GM12878 (cell line): ENCODE measurements at regions not wholly inside any gene's neighbourhood (a gene's known extent, or its start where the extent isn't known, plus 50 kb on each side); places are given as distances from the start of the nearest gene placed in this dataset.

Experiments used
- ATAC-seq: fragments of 200-7000 bp; cut with Tn5 transposase; 3 replicates; pipeline ENCODE4 v1.9.1; 2020; ENCODE audit warnings: mild to moderate bottlenecking, moderate library complexity
- BruUV-seq: library from RNA; stranded (reverse); fragments of 400-500 nt; replicated peaks from 2 replicates; lab custom pipeline; 2021; lab: Mats Ljungman, UMichigan
- CTCF ChIA-PET: fragments of 300-600 bp; sonication (Branson Sonifier 250); formaldehyde crosslinking; extraction: SDS; loops from one replicate; lab custom pipeline; 2021; ENCODE audit warnings: inconsistent platforms; lab: Yijun Ruan, JAX
- POLR2A ChIA-PET: fragments of 350-600 bp; formaldehyde crosslinking; extraction: SDS; loops from one replicate; lab custom pipeline; 2021; ENCODE audit warnings: inconsistent platforms; lab: Charles Lee
- RAD21 ChIA-PET: fragments of 300-600 bp; sonication (Branson Sonifier 250); formaldehyde crosslinking; loops from one replicate; lab custom pipeline; 2023; ENCODE audit warnings: antibody characterized with exemption; ENCODE audit not compliant: unreplicated experiment; lab: Charles Lee
- SMC1A ChIA-PET: fragments of 300-600 bp; sonication (Branson Sonifier 250); formaldehyde crosslinking; loops from one replicate; lab custom pipeline; 2023; ENCODE audit not compliant: unreplicated experiment, uncharacterized antibody; lab: Charles Lee
- DNase-seq: peaks from one replicate; pipeline ENCODE4 v3.0.0-alpha.2; 2011; ENCODE audit warnings: low read depth, low spot score
- FAIRE-seq: peaks from 3 replicates; lab custom pipeline; 2011; peaks lifted over from hg19 to GRCh38; lab: Jason Lieb, UNC
- H2AFZ ChIP-seq: 2 replicates; pipeline ENCODE4 v1.6.0; 2011; ENCODE audit warnings: low read depth, low read length, control low read depth; ENCODE audit not compliant: control insufficient read depth
- H3K27ac ChIP-seq: 2 replicates; pipeline ENCODE4 v1.5.1; 2011; ENCODE audit warnings: control low read depth; ENCODE audit not compliant: control insufficient read depth, insufficient read depth
- H3K27me3 ChIP-seq, 2 experiments: replicated peaks in 1 of 2; 2 replicates each; pipeline versions ENCODE4 v1.6.0 to v1.6.1; 2011; ENCODE audit warnings: low read length in 1 of 2; ENCODE audit not compliant: control insufficient read depth in 2 of 2, insufficient read depth in 2 of 2
- H3K36me3 ChIP-seq, 2 experiments: 2 replicates each; pipeline ENCODE4 v1.5.1; 2011; ENCODE audit warnings: low read length in 1 of 2; ENCODE audit not compliant: control insufficient read depth in 2 of 2, insufficient read depth in 2 of 2
- H3K4me1 ChIP-seq: 2 replicates; pipeline ENCODE4 v1.6.1; 2011; ENCODE audit warnings: mild to moderate bottlenecking, low read length, moderate library complexity, mixed read lengths; ENCODE audit not compliant: control insufficient read depth, insufficient read depth
- H3K4me2 ChIP-seq: 2 replicates; pipeline ENCODE4 v1.6.0; 2011; ENCODE audit warnings: control low read depth; ENCODE audit not compliant: control insufficient read depth, insufficient read depth
- H3K4me3 ChIP-seq: fragments of 200-600 bp; sonication (generic); 2 replicates; pipeline ENCODE4 v1.5.1; 2016
- H3K79me2 ChIP-seq: 2 replicates; pipeline ENCODE4 v1.6.0; 2011; ENCODE audit warnings: low read length; ENCODE audit not compliant: control insufficient read depth, insufficient read depth
- H3K9ac ChIP-seq: 2 replicates; pipeline ENCODE4 v1.8.0; 2011; ENCODE audit warnings: low read length, control low read depth, mixed read lengths; ENCODE audit not compliant: control insufficient read depth, insufficient read depth
- H3K9me3 ChIP-seq: replicated peaks from 3 replicates; pipeline ENCODE4 v1.5.1; 2011; ENCODE audit warnings: mild to moderate bottlenecking, low read length; ENCODE audit not compliant: control insufficient read depth, insufficient read depth
- H4K20me1 ChIP-seq: 2 replicates; pipeline ENCODE4 v1.6.0; 2011; ENCODE audit not compliant: control insufficient read depth, insufficient read depth
- CREM ChIP-seq: IDR thresholded peaks from 2 replicates; pipeline ENCODE4 v1.6.1; 2014; ENCODE audit warnings: antibody characterized with exemption, low read depth
- NFXL1 ChIP-seq: fragments of 450-650 bp; IDR thresholded peaks from 2 replicates; pipeline ENCODE4 v1.6.1; 2017; ENCODE audit warnings: antibody characterized with exemption, mild to moderate bottlenecking, borderline replicate concordance
- PAX5 ChIP-seq: IDR thresholded peaks from 2 replicates; pipeline ENCODE4 v1.6.1; 2011; ENCODE audit warnings: low read depth, low read length, borderline replicate concordance
- PML ChIP-seq: IDR thresholded peaks from 2 replicates; pipeline ENCODE4 v1.6.1; 2012; ENCODE audit warnings: low read length, inconsistent platforms
- POLR2AphosphoS2 ChIP-seq: IDR thresholded peaks from 2 replicates; pipeline ENCODE4 v1.6.1; 2011; ENCODE audit warnings: low read depth, mild to moderate bottlenecking, low read length, improper control_type of control experiment, moderate library complexity
- SREBF2 ChIP-seq: IDR thresholded peaks from 2 replicates; pipeline ENCODE4 v1.6.1; 2012; ENCODE audit warnings: mild to moderate bottlenecking, low read length
- TARDBP ChIP-seq: IDR thresholded peaks from 2 replicates; pipeline ENCODE4 v1.6.1; 2016; ENCODE audit warnings: borderline replicate concordance
- ZBTB11 ChIP-seq: fragments of 450-650 bp; formaldehyde crosslinking; IDR thresholded peaks from 2 replicates; pipeline ENCODE4 v1.5.0; 2022; ENCODE audit warnings: mild to moderate bottlenecking, missing genetic modification characterization
- ZNF384 ChIP-seq: IDR thresholded peaks from 2 replicates; pipeline ENCODE4 v1.6.1; 2012; ENCODE audit warnings: low read depth, mild to moderate bottlenecking, low read length, improper control_type of control experiment, borderline replicate concordance
- ZNF622 ChIP-seq: fragments of 450-650 bp; IDR thresholded peaks from 2 replicates; pipeline ENCODE4 v1.6.1; 2017; ENCODE audit warnings: mild to moderate bottlenecking, inconsistent platforms
- WGBS: methylation state at CpG from one replicate; pipeline ENCODE4 v1.1.6; 2016; ENCODE audit warnings: low lambda C conversion rate; ENCODE audit not compliant: insufficient replicate concordance, insufficient coverage; ENCODE audit errors: missing lambda C conversion rate; 5-methylcytosine and 5-hydroxymethylcytosine counted together
- in situ Hi-C: fragments of 300-500 bp; cut with MboI; formaldehyde crosslinking; loops from 9 replicates; pipeline ENCODE4 v1.14.3; 2018; ENCODE audit warnings: mixed read lengths
- intact Hi-C: fragments of 100-400 bp; cut with micrococcal nuclease; formaldehyde crosslinking; loops from one replicate; pipeline ENCODE4 v1.14.2; 2022; ENCODE audit not compliant: unreplicated experiment
- TF ChIP-seq, protein P1 (sequence below): IDR thresholded peaks from 2 replicates; pipeline ENCODE4 v1.6.1; 2012; ENCODE audit warnings: low read depth, low read length, improper control_type of control experiment
- TF ChIP-seq, protein P2 (sequence below): fragments of 450-650 bp; IDR thresholded peaks from 2 replicates; pipeline ENCODE4 v1.6.1; 2018; ENCODE audit warnings: borderline replicate concordance, mild to moderate bottlenecking; ENCODE audit not compliant: partially characterized antibody

DNA sequence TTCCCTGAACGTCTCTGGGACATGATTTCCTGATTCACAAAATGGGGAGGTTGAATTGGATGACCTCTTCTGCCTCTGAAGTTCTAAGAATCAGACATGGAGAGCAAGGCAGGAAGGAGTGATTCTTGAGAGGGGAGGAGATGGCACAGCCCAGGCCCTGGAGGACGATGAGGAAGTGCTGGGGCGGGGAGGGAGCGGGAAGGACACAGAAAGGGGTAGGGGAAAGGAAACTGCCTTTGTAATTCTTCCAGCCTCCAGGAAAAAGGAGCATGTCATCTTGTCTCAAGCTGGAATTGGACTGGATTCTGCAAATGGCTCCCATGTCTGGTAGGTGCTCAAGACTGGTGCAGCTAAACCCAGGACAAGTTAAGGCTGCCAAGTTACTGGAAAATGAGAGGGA is 97.0 kb upstream of the NCK2 start:
- no peaks in the 10 kb centered on the region for H3K36me3 ChIP-seq
- no peak for FAIRE-seq
- CTCF ChIA-PET = no interaction called here

DNA sequence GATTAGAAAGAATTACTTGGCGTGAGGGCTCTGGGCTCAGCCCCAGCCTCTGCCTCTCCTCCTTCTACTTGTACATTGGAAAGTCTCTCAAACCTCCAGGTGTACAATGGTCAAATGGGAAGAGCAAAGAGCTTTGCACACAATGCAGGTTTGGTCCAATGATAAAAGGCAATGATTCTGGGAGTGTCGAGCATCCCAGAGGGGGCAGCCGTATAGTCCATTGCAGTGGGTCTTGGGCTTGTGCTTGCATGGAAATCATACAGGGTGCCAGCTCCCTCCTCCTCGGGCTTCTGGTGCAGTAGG is 98.0 kb upstream of the NCK2 start:
- FAIRE-seq = no peak
- no peak for TF ChIP-seq POLR2AphosphoS2
- no peak for TF ChIP-seq SREBF2
- no peak for TF ChIP-seq CREM
- TF ChIP-seq ZNF622 = no peak
- TF ChIP-seq NFXL1 = no peak
- TF ChIP-seq ZBTB11 = no peak
- TF ChIP-seq, protein P1, sequence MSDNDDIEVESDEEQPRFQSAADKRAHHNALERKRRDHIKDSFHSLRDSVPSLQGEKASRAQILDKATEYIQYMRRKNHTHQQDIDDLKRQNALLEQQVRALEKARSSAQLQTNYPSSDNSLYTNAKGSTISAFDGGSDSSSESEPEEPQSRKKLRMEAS = no peak
- TF ChIP-seq TARDBP = no peak

More for the DNA sequence above, 97.0 kb upstream of the NCK2 start:
- H4K20me1 ChIP-seq = no peaks in the 10 kb centered on the region
- H3K27ac ChIP-seq = no peak overlapping the region
- no TSS peak for BruUV-seq
- intact Hi-C loops = no loop called here
- in situ Hi-C loops = no loop called here
- H3K79me2 ChIP-seq = no peaks in the 10 kb centered on the region
- no peak overlapping the region for H3K4me2 ChIP-seq
- no peak overlapping the region for H3K9ac ChIP-seq
- H3K4me1 ChIP-seq = no peaks in the 10 kb centered on the region
- DNase-seq (no peak), ATAC-seq (no peak)
- no peaks in the 10 kb centered on the region for H3K27me3 ChIP-seq
- H3K9me3 ChIP-seq = no peaks in the 10 kb centered on the region
- TF ChIP-seq, protein P2, sequence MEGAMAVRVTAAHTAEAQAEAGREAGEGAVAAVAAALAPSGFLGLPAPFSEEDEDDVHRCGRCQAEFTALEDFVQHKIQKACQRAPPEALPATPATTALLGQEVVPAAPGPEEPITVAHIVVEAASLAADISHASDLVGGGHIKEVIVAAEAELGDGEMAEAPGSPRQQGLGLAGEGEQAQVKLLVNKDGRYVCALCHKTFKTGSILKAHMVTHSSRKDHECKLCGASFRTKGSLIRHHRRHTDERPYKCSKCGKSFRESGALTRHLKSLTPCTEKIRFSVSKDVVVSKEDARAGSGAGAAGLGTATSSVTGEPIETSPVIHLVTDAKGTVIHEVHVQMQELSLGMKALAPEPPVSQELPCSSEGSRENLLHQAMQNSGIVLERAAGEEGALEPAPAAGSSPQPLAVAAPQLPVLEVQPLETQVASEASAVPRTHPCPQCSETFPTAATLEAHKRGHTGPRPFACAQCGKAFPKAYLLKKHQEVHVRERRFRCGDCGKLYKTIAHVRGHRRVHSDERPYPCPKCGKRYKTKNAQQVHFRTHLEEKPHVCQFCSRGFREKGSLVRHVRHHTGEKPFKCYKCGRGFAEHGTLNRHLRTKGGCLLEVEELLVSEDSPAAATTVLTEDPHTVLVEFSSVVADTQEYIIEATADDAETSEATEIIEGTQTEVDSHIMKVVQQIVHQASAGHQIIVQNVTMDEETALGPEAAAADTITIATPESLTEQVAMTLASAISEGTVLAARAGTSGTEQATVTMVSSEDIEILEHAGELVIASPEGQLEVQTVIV = no peak
- TF ChIP-seq PAX5 (no peak), PML (no peak), ZNF384 (no peak)
- RAD21 ChIA-PET = no interaction called here
- no peak overlapping the region for H3K4me3 ChIP-seq
- POLR2A ChIA-PET = no interaction called here
- SMC1A ChIA-PET = no interaction called here
- H2AFZ ChIP-seq = no peak overlapping the region
- WGBS = 0% methylated on average over 1 of the region's 4 CpGs

More for the DNA sequence above, 98.0 kb upstream of the NCK2 start:
- Histone ChIP-seq H3K79me2 (no peaks in the 10 kb centered on the region), H3K9ac (no peak overlapping the region), H3K9me3 (no peaks in the 10 kb centered on the region), H3K27ac (no peak overlapping the region), H3K4me3 (no peak overlapping the region), H4K20me1 (no peaks in the 10 kb centered on the region), H2AFZ (no peak overlapping the region), H3K27me3 (no peaks in the 10 kb centered on the region), H3K4me1 (no peaks in the 10 kb centered on the region), H3K4me2 (no peak overlapping the region), H3K36me3 (no peaks in the 10 kb centered on the region)
- ChIA-PET CTCF (no interaction called here), POLR2A (interaction anchor here (0.6 kb wide), 1 partner anchor 403 kb away, joined by 3 read pairs; no protein-coding TSS in a partner anchor), SMC1A (no interaction called here), RAD21 (no interaction called here)
- intact Hi-C loops (no loop called here), in situ Hi-C loops (no loop called here)
- no TSS peak for BruUV-seq
- 63% methylated on average over 4 of the region's 4 CpGs for WGBS
- DNase-seq (no peak), ATAC-seq (no peak)
